WTC11 (cell line): ENCODE measurements at regions not wholly inside any gene's neighbourhood (a gene's known extent, or its start where the extent isn't known, plus 50 kb on each side); places are given as distances from the start of the nearest gene placed in this dataset.

ENCODE experiments used
- ATF2 ChIP-seq: sonication (generic); formaldehyde crosslinking; IDR thresholded peaks from 2 replicates; pipeline ENCODE4 v1.8.1; 2022; ENCODE audit warnings: low read depth, missing genetic modification reagents, borderline replicate concordance
- CTCF ChIP-seq: fragments of 200-600 bp; IDR thresholded peaks from 2 replicates; pipeline ENCODE4 v1.8.0; 2022; ENCODE audit warnings: antibody characterized with exemption
- E2F4 ChIP-seq: sonication (generic); formaldehyde crosslinking; IDR thresholded peaks from 2 replicates; pipeline ENCODE4 v1.8.1; 2022; ENCODE audit warnings: low read depth, mild to moderate bottlenecking, moderate library complexity, missing genetic modification reagents, borderline replicate concordance
- MYBL2 ChIP-seq: sonication (generic); formaldehyde crosslinking; IDR thresholded peaks from 2 replicates; pipeline ENCODE4 v1.8.1; 2023; ENCODE audit warnings: mild to moderate bottlenecking, moderate library complexity, missing genetic modification reagents
- SOX15 ChIP-seq: fragments of 250-450 bp; sonication (Bioruptor Pico); IDR thresholded peaks from 2 replicates; pipeline ENCODE4 v1.9.0; 2021; ENCODE audit warnings: mild to moderate bottlenecking
- TF ChIP-seq, protein P1 (sequence below): sonication (generic); formaldehyde crosslinking; IDR thresholded peaks from 2 replicates; pipeline ENCODE4 v1.8.1; 2023; ENCODE audit warnings: mild to moderate bottlenecking, missing genetic modification reagents, borderline replicate concordance
- TF ChIP-seq, protein P2 (sequence below): sonication (generic); formaldehyde crosslinking; IDR thresholded peaks from 2 replicates; pipeline ENCODE4 v1.8.0; 2022; ENCODE audit warnings: missing genetic modification reagents

DNA sequence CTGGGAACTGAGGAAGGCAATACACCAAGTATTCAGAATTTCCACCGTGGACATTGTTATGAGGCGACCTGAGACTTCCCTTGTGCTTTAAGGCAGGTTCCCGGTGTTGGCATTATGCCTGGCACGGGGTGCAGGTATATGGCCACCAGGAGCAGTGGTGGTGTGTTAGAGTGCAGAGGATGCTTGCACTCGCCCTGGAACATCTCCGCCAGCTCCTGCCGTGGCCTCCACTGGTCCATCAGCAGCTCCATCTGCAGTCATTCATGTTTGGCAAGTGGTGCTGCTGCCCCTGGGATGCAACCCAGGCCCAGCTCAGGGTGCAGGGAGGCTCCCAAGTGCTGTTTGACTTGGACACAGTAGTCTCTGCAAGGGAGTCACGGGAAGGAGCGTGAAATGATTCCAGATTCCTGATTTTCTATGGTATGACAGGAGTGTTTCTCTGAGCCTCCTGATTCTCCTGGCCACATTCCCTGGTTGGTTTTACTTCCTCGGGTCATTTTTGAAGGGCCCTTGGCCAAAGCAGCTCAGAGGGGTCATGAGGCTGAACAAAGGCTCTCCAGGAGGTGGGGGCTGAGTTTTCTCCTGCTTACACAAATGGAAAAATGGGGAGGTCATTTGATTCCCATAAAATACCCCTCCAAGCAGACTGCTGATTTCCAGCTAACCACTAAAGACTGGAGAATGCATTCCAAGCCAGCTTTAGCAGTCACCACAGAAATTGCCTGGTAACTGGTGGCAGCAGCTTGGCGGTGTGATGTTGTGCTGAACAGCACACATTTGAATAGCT is 60.4 kb upstream of the PSEN2 start:
- no peak for TF ChIP-seq CTCF
- TF ChIP-seq SOX15 (CRISPR knock-in tag), result no peak
- TF ChIP-seq E2F4, result no peak
- TF ChIP-seq MYBL2, result no peak
- no peak for TF ChIP-seq ATF2 (CRISPR knock-in tag)
- TF ChIP-seq, protein P1, sequence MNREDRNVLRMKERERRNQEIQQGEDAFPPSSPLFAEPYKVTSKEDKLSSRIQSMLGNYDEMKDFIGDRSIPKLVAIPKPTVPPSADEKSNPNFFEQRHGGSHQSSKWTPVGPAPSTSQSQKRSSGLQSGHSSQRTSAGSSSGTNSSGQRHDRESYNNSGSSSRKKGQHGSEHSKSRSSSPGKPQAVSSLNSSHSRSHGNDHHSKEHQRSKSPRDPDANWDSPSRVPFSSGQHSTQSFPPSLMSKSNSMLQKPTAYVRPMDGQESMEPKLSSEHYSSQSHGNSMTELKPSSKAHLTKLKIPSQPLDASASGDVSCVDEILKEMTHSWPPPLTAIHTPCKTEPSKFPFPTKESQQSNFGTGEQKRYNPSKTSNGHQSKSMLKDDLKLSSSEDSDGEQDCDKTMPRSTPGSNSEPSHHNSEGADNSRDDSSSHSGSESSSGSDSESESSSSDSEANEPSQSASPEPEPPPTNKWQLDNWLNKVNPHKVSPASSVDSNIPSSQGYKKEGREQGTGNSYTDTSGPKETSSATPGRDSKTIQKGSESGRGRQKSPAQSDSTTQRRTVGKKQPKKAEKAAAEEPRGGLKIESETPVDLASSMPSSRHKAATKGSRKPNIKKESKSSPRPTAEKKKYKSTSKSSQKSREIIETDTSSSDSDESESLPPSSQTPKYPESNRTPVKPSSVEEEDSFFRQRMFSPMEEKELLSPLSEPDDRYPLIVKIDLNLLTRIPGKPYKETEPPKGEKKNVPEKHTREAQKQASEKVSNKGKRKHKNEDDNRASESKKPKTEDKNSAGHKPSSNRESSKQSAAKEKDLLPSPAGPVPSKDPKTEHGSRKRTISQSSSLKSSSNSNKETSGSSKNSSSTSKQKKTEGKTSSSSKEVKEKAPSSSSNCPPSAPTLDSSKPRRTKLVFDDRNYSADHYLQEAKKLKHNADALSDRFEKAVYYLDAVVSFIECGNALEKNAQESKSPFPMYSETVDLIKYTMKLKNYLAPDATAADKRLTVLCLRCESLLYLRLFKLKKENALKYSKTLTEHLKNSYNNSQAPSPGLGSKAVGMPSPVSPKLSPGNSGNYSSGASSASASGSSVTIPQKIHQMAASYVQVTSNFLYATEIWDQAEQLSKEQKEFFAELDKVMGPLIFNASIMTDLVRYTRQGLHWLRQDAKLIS (CRISPR knock-in tag), result no peak
- TF ChIP-seq, protein P2, sequence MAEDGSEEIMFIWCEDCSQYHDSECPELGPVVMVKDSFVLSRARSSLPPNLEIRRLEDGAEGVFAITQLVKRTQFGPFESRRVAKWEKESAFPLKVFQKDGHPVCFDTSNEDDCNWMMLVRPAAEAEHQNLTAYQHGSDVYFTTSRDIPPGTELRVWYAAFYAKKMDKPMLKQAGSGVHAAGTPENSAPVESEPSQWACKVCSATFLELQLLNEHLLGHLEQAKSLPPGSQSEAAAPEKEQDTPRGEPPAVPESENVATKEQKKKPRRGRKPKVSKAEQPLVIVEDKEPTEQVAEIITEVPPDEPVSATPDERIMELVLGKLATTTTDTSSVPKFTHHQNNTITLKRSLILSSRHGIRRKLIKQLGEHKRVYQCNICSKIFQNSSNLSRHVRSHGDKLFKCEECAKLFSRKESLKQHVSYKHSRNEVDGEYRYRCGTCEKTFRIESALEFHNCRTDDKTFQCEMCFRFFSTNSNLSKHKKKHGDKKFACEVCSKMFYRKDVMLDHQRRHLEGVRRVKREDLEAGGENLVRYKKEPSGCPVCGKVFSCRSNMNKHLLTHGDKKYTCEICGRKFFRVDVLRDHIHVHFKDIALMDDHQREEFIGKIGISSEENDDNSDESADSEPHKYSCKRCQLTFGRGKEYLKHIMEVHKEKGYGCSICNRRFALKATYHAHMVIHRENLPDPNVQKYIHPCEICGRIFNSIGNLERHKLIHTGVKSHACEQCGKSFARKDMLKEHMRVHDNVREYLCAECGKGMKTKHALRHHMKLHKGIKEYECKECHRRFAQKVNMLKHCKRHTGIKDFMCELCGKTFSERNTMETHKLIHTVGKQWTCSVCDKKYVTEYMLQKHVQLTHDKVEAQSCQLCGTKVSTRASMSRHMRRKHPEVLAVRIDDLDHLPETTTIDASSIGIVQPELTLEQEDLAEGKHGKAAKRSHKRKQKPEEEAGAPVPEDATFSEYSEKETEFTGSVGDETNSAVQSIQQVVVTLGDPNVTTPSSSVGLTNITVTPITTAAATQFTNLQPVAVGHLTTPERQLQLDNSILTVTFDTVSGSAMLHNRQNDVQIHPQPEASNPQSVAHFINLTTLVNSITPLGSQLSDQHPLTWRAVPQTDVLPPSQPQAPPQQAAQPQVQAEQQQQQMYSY (CRISPR knock-in tag), result no peak
